ENCODE measurements at regions not wholly inside any gene's neighbourhood (a gene's known extent, or its start where the extent isn't known, plus 50 kb on each side); places are given as distances from the start of the nearest gene placed in this dataset.

DNA sequence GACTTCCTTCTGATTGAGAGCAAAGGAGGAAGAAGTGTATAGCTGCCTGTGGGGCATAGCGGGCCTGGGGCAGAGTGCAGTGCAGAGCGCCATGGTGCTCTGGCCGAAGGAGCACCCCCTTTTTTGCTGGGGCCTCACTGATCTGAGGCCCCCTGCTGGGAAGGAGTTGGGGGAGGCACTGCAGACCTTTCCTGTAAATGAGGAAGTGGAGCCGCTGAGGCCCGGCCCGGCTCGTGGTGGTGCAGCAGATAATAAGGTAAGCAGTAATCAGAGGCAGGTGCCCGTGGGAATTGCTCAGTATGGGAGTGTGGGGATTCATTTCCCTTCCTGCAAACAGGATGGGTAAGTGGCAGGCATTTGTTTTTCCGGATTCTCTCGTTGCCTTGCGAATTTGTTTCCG lies 373.7 kb upstream of the MKI67 start:
- FAIRE-seq (no peak), DNase-seq (ENCODE audit: insufficient read length, low spot score) (no peak)
- no peak for TF ChIP-seq POLR2A (IDR thresholded peaks at IDR 0.05; ENCODE audit: low read depth, low read length)

DNA sequence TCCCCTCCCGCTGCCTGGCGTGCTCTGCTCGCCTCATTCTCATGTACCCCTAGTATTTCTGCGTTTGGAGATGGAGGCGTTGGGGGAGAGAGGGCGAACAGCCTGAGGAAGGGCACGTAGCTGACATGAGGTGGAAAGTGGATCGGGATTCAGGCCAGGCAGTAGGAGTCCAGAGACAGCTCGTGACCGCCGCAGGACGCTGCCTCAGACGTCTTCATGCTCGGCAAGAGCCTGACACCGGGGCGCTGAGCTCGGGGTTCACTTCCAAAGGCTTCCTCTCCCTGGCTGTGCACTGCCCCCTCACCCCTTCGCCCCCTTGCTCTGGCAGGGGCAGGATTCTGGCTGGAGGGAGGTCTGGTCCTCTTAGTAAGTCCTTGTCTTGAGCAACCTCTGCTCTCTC lies 374.4 kb upstream of the MKI67 start:
- TF ChIP-seq POLR2A (IDR thresholded peaks at IDR 0.05; ENCODE audit: low read depth, low read length) = no peak
- DNase-seq (ENCODE audit: insufficient read length, low spot score) (no peak), FAIRE-seq (no peak)

DNA sequence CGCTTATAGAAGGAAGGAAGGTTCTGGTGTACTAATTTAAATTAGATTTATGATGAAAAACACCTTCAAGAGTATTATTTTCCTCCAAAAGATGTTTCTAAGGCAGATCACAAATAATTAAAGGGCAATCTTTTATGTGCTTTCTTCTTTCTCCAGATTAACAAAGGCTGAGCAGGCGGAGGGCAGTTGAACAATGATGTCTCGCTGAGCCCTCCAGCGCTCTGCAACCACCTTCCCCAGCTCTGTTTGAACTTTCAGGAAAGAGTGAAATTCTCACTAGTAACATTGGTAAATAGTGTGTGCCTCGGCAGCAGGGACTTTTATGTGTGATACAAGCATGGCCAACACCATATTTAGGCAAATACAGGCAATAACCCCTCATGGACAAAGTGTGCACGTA lies 379.1 kb upstream of the MKI67 start:
- TF ChIP-seq POLR2A (IDR thresholded peaks at IDR 0.05; ENCODE audit: low read depth, low read length) = no peak
- FAIRE-seq (no peak), DNase-seq (ENCODE audit: insufficient read length, low spot score) (no peak)

DNA sequence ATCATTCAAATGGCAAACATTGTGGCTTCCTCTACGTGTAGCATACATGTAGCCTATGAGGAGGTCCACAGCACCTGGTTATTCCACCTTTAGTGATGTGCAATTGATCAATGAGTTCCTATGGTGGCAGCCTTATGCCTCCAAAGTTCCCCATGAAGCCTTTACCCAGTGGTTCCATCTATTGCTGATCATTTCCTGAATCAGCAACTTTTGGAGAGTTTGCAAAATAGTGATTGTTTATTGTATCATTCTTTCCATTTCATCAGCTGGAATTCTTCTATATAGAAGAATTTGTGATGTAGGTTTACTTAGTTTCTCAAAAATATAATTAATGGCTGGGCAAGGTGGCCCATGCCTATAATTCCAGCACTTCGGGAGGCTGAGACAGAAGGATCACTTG lies 380.2 kb upstream of the MKI67 start:
- FAIRE-seq (no peak), DNase-seq (ENCODE audit: insufficient read length, low spot score) (no peak)
- TF ChIP-seq POLR2A (IDR thresholded peaks at IDR 0.05; ENCODE audit: low read depth, low read length) = no peak

DNA sequence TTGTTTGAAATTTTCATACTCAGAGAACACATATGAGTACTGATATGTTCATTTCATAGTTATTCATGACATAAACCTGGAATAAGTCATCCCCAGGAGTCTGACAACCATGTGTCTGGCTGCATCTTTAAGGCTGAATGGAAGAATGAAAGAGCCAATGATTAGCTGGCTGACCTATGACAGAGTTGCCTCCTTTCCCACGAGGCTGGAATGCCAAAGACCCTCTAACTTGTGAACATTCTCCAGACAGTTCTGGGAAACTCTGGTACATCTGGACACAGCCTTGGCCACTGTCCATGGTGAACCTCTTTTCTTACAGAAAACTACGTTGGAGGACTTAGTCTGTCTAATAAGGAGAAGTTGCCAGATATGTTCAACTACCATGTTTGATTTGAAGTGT lies 380.8 kb upstream of the MKI67 start:
- DNase-seq (ENCODE audit: insufficient read length, low spot score) (no peak), FAIRE-seq (no peak)
- no peak for TF ChIP-seq POLR2A (IDR thresholded peaks at IDR 0.05; ENCODE audit: low read depth, low read length)

DNA sequence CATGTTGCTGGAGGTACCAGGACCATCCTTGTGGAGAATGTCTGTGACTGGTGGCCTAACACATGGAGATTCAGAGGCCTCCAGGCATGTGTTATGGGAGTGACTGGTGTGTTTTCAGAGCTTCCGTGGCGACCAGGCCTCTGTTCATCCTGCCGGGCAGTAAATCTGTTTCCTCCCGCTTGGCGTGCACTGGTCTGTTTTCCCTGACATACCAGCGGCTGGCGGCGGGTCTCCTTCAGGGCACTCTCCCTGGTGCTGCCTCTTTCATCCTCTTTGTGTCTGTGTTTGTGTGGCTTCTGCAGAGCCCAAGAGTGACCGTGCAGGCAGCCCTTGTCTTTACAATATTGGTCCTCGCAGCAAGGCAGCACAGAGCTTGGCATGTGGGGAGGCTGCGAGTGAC lies 385.1 kb upstream of the MKI67 start:
- FAIRE-seq (no peak), DNase-seq (ENCODE audit: insufficient read length, low spot score) (no peak)
- TF ChIP-seq POLR2A (IDR thresholded peaks at IDR 0.05; ENCODE audit: low read depth, low read length) = no peak

DNA sequence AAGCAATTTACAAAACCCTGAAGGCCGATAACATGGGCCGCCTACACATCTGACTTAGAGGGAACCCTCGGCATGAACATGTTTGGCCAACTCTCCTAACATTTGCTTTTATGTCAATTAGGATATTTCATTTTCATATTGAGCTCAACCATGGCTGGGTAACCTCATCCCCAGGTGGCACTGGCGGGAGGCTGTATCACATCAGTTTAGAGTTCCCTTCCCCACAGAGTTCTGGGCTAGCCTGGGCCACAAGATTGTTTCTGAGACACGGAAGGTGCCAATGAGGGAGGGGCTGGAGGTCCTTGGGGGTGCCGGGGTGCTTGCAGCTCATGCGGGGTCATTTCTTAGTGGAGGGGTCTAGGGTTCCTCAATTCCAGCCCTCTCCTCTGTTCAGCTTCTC lies 386.5 kb upstream of the MKI67 start:
- no peak for FAIRE-seq
- no peak for TF ChIP-seq POLR2A (IDR thresholded peaks at IDR 0.05; ENCODE audit: low read depth, low read length)
- no peak for DNase-seq (ENCODE audit: insufficient read length, low spot score)

DNA sequence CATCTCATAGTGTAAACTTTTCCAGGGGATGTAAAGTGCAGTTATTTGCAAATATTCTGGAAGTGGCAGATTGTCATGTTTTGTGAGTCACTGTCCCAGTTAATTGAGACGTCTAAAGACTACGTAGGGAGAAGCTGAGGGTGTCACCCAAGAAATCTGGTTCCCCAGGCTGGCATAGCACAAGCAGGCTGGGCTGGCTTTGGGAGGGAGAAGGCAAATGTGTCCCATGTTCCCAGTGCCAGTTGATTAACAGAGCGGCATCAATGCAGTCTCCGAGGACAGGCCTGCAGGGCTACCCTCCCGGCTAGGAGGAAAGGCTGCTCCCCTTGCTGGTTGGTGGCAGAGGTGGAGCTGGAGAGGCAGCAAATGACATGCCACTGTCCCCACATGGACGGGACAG lies 388.3 kb upstream of the MKI67 start:
- no peak for FAIRE-seq
- no peak for DNase-seq (ENCODE audit: insufficient read length, low spot score)
- TF ChIP-seq POLR2A (IDR thresholded peaks at IDR 0.05; ENCODE audit: low read depth, low read length) = no peak

DNA sequence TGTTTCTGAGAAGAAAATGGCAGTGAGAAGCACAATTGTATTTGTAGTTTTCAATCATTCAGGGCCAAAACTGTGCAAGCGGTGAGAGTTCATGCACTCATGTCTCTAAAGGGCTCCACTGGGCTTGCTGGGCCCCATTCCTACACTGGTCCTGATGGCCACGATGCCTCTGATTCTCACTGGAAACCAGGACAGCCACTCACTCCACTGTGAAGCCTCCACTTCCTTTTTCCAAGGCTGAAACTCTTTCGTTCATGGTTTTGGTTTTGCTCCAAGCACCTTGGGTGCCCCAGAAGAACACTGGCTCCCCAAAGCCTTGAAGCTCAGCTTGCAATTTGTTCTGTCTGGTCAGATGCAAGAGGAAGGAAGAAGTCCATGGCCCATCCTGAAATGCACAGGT lies 390.0 kb upstream of the MKI67 start:
- FAIRE-seq (no peak), DNase-seq (ENCODE audit: insufficient read length, low spot score) (no peak)
- TF ChIP-seq POLR2A (IDR thresholded peaks at IDR 0.05; ENCODE audit: low read depth, low read length) = no peak

DNA sequence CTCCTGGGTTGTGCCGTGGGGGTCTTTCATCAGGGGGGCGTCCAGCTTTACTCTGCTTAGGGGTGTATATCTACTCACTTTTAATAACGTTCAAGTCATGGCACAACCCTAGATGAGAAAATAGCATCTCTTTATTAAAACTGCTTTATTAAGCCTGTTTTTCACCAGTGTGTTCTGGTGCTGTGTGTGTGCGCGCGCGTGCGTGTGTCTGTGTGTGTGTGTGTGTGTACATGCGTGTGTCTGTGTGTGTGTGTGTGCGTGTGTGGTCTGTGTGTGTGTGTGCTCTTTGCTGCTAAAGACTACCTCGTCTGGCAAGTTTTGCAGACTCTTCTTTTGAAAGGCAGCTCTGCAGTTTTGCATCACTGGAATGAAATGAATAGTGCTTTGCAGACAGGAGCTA lies 390.9 kb upstream of the MKI67 start:
- TF ChIP-seq POLR2A (IDR thresholded peaks at IDR 0.05; ENCODE audit: low read depth, low read length) = no peak
- no peak for FAIRE-seq
- no peak for DNase-seq (ENCODE audit: insufficient read length, low spot score)

DNA sequence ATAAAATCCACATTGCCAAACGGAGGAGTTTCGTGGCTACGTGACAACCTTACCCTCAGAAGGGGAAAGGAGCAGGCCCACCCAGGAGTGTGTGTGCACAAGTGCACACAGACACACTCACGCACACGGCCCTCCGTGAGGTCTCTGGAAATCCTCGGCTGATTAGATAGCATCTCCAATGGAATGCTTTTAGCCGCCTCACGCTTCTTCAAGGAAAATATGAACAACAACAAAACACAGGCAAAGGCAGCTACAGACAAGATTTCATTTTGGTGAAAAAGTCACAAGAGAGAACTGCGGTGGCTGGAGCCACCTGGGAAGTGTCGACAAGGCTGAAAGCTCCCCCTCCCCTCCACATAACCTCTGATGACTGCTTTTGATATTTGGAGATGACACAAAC lies 391.8 kb upstream of the MKI67 start:
- no peak for DNase-seq (ENCODE audit: insufficient read length, low spot score)
- no peak for TF ChIP-seq POLR2A (IDR thresholded peaks at IDR 0.05; ENCODE audit: low read depth, low read length)
- FAIRE-seq = no peak

DNA sequence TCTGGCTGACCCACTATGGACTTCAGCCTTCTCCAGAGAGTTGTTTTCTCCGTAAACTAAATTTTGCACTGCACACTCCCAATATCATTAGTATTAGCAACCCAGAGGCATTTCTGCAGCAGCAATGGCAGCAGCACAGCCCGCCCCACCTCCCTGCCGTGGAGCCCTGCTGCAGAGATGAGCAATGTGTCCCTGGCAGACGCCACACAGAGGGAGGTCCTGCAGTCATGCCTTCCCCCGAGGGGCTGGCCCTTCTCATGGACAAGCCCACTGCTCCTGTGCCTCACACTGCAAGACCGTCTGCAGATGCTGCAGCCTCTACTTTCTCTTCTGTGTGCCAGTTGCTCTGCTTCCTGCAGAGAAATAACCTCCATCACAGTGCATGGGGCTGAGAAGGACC lies 393.4 kb upstream of the MKI67 start:
- no peak for TF ChIP-seq POLR2A (IDR thresholded peaks at IDR 0.05; ENCODE audit: low read depth, low read length)
- no peak for FAIRE-seq
- DNase-seq (ENCODE audit: insufficient read length, low spot score) = no peak

DNA sequence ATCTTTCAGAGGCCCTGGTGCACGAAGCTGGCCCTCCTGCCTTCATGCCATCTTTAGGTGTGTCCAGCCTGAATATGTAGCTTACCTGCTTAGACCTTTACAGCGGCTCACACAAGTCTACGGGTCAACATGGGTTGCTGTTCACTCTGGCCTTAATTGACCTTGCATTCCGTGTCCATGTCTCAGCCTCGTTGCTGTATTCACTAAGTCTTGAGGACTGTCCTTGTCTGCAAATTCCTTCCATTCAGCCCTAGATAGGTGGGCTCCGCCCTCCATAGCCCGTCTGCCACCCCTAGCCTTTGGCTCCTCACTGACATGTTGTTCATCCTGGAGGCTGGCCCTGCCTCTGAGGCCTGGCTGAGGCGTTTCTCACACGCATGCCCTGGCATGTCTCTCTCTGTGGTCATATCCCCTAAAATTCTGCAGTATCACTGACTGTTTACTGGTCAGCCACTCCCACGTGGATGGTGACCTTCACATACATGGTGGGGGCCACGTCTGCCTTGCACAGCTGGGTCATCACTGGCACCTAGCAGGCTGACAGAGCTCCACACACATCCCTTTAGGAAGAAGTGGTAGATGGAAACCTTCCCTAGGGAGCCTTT lies 394.1 kb upstream of the MKI67 start:
- TF ChIP-seq POLR2A (IDR thresholded peaks at IDR 0.05; ENCODE audit: low read depth, low read length) = no peak
- DNase-seq (ENCODE audit: insufficient read length, low spot score) = no peak
- no peak for FAIRE-seq

DNA sequence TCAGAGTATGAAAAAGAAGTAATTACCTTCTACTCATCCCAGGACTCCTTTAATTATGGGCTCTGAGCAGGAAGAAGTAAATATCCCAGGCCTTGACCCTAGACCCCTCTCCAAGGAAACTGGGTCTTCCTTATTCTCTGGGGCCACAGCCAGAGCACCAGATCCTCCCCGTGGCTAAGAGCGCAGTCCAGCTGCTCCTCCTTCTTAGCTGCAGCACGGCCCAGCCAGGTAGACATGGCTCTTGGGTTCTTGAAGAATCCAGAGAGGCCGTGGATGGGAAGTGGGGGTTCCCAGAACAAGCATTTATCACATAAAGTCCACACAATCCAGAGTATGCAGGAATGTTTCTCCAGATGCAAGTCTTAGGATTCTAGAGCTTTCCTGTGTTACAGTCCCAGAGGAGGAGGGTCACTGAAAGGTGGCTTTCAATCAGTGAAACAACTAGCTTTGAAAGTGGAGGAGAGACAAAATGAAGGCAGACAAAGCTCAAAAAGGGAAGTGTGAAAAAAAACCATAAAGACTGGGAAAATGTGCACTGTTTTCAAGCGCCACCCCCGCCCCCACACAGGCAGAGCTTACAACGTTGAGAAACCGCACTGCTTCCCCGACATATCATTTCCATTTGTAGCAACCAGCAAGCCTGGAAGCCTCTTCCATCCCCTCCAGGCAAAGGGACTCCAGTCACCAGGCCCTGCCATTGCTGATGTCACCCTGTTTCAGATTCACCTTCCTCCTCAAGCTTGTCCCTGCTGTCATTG lies 396.5 kb upstream of the MKI67 start:
- no peak for TF ChIP-seq POLR2A (IDR thresholded peaks at IDR 0.05; ENCODE audit: low read depth, low read length)
- FAIRE-seq (no peak), DNase-seq (ENCODE audit: insufficient read length, low spot score) (no peak)

DNA sequence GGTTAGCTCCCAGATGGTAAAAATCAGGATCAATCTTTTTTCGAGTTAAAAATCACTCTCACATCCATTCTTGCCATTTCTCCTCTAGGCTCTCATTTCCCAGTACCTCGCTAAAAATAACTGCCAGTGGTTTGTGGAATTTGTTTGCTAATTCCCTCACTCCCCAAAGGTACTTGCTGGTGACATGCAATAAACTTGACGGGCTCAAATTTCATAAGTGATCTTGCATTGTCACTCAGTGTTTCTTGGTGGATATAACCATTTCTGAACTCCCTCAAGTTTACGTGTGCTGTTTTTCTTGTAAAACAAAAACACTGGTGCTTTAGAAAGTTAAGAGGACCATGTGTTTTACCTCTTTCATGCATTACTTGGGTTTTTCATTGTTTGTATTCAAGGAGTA lies 399.2 kb upstream of the MKI67 start:
- FAIRE-seq (no peak), DNase-seq (ENCODE audit: insufficient read length, low spot score) (no peak)
- TF ChIP-seq POLR2A (IDR thresholded peaks at IDR 0.05; ENCODE audit: low read depth, low read length) = no peak

Measured in H54 (cell line).